SW 1271 (cell line): ENCODE measurements at regions not wholly inside any gene's neighbourhood (a gene's known extent, or its start where the extent isn't known, plus 50 kb on each side); places are given as distances from the start of the nearest gene placed in this dataset.
A peak's percentile ranks its signal among the peaks of the same experiment; 100 is the strongest.
"Not testable (repeated sequence)": the region's sequence is repeated elsewhere in the genome, so short reads cannot be mapped to it uniquely, and the experiment has no call there.

Source experiments
- DNase-seq, 2 experiments: peaks; one replicate each; lab custom pipeline; 2025; lab: John Stamatoyannopoulos, UW

DNA sequence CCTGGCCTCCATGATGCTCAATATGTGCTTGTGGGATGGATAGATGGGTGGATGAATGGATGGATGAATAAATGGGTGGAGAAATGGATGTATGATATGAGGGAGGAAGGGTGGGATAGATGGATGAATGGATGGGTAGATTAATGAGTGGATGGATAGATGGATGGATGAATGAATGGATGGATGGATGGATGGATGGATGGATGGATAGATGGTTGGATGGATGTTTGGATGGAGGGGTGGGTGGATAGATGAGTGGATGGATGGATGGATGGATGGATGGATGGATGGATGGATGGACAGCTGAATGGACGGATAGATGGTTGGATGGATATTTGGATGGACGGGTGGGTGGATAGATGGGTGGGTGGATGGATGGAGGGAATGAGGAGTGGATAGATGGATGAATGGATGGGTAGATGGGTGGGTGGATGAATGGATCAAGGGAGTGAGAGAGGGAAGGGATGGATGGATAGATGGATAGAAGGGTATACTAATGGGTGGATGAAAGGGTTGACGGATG is 139.4 kb downstream of the CEBPB start:
- no peak for DNase-seq

DNA sequence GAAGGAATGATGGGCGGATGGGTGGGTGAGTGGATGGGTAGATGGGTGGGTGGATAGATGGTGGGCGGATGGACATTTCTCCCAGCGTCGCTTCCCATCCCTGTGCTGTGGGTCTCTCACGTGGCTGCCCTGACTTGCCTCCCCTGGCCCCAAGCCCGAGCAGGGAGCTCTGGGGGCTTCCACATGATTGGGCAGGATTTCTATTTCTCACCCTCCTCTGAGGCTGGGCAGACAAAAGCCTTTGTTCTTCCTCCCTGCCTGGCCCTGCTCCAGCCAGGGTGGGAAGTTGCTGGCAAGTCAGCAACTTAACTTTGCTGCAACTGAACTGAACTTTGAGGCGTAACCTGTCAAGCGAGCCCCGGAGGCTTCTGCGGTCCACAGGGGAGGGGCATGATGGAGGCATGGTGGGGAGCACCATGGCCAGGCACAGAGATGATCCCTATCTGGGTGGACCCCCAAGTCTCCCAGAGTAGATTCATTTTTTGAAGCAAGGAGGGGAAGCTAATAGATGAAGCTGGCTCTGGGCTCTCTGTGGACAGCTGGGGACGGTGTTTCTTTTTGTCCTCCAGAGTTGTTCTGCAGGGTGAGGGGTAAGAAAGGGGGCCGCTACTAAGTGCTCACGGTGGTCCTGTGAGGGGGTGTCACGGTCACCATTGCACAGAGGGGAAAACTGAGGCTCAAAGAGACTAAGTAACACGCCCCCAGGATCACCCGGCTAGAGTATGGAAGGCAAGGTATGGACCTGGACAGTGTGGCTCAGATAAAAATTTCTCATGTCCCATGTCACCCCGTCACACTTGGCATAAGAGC is 140.1 kb downstream of the CEBPB start:
- DNase-seq = no peak

DNA sequence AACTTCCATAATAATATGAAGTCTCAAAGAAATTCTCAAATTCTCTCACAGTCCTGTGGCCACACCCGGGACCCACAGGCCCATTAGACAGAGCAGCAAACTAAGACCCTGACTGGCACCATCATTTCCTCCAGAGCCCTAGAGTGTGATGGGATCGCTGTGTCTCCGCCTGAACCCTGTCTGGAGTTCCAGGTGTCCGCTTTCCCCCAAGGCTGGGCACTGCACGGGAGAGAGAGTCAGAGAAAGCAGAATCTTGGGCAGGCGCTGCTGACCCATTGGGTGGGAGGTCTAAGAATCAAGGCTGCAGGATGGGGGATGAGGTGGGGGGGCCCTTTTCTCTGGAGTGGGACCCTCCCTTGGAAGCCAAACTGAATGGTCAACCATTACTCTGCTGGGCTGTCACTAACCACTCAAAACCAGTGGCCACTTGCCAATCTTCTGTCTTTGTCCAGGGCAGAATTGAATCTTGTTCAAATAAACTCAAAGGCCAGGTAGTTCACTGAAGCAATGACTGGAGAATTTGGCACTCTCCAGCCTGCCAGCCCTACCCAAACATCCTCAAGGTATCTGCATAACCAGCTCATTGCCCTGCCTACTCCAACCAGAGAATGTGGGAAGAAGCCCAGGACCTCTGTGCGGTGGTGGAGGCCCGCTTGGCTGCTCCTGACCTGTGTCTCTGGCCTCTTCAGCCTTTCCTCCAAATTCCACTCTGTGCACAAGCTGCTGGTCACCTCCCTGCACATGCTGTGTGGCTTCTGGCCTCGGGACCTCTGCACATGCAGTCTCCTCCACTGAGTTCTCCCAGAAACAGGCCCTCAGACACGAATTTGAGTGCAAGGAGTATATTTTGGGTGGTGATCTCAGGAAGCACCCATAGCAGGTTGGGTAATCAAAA is 141.1 kb downstream of the CEBPB start:
- no peak for DNase-seq

DNA sequence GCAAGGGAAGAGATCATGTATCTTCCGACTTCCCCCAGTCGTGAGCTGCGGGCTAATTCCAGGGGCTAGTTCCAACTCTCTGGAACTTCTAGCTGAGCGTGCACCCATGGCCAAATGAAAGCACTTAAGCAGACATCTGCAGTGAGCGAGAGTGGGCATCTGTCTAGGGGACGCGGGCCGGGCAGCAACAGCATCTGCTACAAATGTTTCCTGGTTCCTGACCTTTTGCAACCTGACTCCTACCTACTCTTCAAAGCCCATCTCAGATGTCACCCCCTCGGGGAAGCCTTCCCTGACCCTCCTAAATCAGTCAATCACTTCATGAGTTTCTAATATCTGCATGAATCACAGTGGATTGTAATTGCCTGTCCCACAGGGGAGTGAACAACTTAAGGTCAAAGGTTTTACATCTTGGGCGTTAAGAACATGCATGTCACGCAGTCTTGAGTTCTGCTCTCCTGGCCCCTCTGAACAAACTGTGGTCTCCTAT is 141.9 kb downstream of the CEBPB start:
- no peak for DNase-seq

DNA sequence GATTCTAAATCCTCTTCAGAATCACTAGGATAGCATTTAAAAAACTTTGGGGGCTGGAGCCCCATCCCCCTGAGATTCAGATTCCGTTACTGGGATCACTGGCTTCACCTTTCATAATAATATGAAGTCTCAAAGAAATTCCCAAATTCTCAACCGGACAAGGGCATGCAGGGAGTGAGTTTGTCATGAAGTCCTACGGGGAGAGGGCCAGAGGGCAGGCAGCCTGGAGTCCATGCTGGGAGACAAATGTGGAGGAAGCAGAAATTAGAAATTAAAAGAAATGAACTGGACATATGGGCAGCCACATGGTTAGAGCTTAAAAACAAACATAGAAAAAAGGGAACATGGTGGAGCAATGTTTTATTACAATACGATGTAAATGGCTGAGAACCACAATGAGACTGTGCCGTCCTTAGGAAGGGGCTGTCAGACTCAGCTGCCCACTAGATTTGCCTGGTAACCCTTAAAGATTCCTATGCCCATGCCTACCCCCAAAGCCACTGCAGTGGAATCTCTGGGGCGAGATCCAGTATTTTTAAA is 142.6 kb downstream of the CEBPB start:
- no peak for DNase-seq

DNA sequence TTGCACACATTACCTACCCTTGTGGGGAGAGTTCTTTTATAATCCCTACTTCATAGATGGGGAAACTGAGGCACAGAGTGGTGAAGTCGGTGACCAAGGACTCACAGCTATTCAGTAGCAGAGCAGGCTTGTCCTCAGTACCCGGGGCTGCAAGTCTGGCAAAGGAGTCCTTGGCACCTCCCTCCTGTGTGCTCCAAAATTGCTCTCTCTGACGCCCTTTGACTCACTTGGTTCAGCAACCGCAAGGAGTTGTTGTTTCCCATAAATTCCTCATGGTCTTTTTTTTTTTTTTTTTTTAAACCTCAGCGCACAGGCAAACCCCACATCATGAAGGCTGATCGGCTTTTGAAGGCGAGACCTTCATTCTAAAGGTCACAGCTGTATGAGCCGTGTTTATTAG is 143.2 kb downstream of the CEBPB start:
- DNase-seq = no peak

DNA sequence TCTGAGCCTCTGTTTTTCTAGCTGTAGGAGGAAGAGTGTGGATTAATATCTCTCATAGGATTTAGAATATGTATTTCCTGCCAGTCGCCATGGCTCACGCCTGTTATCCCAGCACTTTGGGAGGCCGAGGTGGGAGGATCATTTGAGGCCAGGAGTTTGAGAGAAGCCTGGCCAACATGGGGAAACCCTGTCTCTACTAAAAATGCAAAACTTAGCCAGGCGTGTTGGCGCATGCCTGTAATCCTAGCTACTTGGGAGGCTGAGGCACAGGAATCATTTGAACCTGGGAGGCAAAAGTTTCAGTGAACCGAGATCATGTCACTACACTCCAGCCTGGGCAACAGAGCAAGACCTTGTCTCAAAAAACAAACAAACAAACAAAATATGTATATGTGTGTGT is 143.9 kb downstream of the CEBPB start:
- DNase-seq = not testable (repeated sequence)

DNA sequence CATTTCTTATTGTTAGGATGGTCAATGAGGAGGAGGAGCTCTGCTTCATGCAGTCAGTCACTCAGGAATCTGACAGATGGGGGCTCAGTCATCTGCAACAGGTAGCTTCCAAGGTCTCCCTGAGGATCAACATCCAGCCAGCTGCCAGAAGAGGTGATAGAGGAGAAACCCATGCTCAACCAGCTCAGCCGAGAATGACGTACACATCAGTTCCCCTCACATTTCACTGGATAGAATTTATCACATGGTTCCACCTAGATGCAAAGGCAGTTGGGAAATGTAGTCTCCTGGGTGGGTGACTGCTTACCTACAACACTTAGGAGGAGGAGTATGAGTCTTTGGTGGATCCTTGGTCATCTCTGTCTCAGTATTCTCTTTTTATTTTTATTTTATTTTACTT is 144.5 kb downstream of the CEBPB start:
- DNase-seq = peak in 1 of 2 experiments; percentile 20

DNA sequence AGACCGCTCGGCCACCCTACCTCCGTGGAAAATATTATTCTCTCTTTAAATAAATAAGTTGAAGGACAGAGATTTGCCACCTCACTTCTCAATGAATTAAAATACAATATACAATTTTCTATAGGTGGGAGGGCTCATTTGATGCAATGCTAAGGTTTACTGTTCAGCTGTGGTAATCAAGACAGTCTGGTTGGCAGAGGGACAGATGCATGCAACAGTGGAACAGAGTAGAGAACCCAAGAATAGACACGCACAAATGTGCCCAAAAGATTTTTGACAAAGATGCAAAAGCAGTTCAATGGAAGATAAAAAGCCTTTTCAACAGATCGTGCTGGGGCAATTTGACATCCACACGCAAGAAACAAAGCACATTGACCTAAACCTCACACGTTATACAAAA is 145.2 kb downstream of the CEBPB start:
- no peak for DNase-seq

DNA sequence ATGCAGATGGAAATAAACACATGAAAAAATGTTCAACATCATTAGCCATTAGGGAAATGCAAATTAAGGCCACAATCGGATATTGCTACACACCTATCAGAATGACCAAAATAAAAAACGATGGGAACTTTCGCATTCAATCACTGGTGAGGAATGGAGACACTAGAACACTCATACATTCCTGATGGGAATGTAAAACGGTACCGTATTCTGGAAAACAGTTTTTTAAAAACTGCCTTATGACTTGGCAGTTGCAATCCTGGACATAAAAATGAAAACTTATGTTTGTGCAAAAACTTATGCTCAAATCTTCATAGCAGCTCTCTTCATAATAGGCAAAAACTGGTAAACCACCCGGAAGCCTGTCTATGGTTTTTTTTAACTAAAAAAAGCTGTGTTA is 146.0 kb downstream of the CEBPB start:
- DNase-seq = no peak

DNA sequence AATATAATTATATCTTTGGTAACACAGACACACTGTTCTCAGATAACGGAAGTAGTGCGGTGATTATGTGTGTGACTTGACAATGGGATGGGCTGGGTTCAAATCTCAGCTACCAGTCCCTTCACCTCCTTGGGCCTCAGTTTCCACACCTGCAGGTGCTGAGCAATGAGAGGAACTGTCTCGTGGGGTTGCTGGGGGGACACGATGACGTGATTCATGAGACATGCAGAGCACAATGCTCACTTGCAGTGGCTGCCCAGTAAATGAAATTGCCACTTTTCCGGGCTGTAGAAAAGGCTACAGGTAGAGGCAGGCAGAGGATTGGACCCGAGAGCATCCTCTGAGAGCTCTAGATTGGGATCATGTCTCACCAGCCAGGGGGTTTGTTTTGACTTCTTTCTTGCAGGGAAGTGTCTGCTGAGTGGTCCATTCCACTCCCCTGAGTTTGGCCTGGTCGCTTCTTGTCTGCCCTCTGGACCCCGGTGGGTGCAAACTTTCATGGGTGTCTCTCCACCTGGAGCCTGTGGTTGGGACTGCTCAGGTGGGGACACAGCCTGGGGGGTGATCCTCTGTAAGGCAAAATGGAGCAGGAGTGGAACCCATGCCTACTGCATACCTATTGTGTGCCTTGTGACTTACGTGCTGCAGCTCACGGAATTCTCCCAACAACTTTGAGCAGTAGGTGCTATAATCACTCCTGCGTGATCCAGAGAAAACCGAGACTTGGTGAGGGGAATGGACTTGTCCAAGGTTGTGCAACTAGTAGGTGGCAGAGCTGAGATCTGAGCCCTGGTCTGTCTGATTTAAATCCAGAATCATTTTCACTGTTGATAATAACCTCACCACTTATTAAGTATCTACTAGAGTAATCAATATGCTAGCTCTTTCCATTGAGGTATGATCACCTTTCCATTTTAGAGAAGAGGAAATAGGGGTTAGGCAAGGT is 147.2 kb downstream of the CEBPB start:
- DNase-seq = no peak

DNA sequence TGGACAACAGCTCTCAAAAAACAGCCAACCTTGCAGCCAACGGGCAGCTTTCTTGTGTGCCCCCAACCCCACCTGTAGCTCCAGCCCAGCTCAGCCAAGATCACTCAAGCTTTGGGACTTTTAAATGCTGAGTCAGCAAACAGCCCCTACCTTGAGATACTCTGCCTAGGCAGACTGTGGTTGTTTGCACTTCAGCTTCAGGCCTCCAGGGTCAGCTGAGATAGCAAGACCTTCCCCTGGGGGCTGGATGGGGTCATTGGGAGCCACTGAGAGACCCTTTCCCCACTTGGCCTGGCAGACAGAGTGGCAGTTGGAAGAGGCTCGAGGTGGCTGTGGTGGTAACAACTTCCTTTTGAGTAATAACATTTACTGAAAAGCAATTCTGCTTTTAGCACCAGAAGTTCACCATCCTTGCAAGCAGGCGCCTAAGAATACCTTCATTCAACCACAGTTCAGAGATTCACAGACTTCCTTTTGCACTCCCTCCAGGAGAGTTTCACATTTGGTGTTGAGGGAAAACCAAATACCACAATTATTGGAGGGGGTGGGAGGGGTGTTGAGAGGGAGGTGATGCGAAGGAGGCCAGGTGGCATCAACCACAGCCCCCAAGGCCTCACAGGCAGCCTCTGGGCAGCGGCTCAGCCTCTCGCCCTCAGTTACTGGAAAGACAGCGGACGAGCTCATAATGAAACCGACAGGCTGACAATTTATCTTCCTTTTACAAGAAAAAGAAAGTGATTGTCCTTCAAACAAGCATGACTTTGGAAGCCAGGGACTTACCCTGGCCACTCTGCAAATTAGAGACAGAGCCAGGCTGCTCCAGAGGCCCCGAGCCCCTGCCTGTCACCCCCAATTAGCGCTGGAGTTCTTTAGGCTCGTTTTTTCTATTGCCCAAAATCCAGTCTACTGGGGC is 148.1 kb downstream of the CEBPB start:
- no peak for DNase-seq

DNA sequence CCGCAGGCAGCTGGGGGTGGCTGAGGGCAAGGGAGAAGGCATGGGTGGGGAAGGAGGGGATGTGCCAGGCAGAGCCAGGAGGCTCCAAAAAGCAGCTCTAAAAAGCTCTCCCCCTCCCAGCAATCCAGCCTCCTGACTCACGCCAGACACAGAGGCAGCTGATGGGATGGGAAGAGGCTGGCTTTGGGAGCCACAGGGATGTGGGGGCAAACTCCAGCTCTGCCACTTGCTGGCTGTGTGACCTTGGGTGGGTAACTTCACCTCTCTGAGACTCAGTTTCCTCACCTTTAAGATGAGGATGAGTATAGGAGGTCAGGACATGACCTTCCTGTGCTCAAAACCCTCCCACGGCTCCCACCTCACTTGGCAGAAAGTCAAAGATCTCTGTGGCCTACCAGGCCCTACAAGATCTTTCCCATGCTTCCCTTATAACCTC is 148.9 kb downstream of the CEBPB start:
- DNase-seq = no peak

DNA sequence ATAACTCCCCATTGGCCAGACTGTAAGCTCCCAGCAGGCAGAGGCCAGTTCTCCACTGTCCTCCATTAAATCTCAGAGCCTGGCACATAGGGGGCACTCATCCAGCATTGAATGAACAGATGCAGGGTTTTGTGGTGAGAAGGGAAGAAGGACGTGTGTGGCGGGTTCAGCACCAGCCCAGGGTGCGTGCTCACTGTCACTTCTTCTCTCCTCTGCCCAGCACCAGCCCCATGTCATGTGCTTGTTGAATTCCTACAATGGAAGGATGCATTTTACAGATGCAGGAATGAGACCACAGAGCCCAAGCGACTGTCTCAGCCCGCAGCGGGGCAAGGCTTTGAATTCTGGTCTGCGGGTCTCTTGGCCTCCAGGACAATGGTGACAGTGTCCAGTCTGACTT is 149.9 kb downstream of the CEBPB start:
- DNase-seq = no peak

DNA sequence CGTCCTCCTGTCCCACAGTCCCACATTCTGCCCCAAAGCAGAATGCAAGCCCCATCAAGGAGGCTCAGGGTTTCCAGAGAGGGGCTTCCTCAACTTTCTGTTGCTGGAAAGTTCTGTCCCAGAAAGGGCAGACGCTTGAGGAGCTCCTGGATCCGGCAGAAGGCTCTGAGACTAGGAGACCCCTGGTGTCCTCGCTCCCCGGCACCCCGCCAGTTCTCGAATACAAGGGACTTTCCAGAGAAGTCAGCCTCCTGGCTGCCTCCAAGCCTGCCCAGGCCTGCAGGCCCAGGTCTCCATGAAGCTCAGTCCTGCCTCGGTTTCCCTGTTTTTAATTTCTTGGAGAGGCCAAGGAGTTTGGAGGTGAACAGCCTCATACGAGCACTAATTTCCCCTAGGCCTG is 150.4 kb downstream of the CEBPB start:
- no peak for DNase-seq

DNA sequence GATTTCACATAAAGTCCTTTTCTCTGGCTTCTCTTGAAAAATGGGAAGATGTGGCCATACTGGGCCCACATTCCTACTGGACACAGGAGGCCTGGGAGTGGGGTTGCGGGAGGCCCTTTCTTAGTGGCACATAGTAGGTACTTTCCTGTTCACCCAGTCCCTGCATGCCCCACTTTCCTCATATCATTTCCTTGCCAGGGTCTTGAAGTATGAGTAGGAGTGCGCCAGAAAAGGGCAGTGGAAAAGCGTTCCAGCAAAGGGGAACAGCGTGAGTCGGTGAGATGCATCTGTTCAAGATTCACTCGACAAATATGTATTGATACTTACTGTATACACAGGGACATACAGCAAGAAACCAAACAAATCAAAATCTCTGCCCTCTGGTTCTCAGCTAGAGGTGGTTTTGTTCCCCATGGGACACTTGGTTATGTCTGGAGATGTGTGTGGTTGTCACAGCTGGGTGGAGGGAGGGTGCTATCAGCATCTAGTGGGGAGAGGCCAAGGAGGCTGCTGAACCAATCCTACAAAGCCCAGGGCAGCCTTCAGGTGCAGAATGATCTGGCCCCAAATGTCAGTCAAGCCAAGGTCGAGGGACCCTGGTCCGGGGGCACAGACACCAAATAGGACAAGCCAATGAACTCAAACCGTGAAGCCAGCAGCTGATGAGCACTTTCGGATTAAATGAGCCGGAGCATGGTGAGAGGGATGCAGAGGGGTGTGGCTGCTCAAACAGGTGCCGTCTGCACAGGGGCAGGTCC is 151.4 kb downstream of the CEBPB start:
- no peak for DNase-seq

DNA sequence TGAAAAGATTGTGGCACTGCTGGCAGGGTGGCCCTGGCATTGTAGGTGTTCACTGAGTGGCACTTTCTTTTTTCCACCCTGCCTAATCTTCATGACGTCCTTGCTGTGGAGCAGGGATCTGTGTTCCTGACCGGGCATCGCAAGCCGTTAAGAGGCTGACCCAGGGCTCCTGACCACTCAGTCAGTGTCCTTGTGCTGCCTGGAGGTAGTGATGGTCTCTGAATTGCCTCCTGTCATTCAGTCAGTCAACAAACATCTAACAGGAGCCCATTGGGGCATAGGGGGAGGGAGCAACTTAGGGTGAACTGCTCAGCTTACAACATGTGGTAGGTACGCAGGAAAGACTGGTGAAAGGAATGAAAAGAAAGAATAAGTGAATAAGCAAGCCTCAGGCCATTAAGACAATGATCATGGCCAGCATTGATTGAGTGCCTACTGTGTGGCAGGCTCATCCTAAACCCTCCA is 152.0 kb downstream of the CEBPB start:
- DNase-seq = no peak

DNA sequence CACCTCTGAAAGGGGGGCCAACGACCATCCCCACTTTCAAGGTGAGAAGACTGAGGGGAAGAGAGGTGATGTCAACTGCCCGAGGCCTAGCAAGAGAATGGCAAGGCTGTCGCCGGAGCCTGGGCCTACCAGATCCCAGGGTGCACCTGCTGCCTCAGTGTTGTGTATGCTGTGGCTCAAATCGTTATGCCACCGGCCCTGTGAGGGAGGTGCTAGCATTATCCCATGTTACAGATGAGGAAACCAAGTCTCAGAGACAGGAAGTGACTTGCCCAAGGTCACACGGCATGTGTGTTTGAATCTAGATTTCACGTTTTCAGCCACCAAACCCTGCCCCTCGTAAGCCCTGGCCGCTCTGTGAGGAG is 152.5 kb downstream of the CEBPB start:
- DNase-seq = no peak

DNA sequence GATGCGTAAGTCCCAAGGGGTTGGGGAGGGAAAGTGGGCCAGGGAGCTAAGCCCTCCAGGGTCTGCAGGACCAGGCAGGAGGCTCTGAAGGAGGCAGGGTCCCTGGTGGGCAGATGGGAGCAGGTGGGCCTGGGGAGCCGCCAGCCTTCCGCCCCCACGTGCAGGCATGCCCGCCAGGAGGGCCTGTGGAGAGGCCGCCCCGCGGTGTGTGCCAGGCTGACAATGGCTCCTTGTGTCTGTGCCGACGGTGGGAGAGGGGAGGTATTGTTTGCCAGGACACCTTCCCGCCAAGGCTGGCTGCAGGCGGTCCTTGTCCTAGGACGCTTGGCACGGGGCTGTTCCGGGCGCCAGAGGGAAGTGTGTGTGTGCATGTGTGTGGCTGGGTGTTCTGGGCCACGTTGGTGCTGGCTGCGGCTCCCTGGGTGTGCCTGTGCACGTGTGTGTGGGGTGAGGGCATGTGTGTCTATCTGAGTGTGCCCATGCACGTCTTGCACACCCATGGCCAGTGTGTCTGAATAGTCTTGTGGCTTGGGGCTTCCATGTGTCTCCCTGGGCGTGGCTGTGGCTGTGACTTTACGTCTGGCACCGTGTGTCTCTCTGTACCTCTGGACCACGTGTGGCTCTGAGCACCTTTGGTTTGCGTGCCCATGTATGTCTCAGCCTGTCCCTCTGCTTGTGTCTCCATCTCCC is 153.0 kb downstream of the CEBPB start:
- no peak for DNase-seq
